NCI-H1048 (cell line): ENCODE measurements at regions not wholly inside any gene's neighbourhood (a gene's known extent, or its start where the extent isn't known, plus 50 kb on each side); places are given as distances from the start of the nearest gene placed in this dataset.
A peak's percentile ranks its signal among the peaks of the same experiment; 100 is the strongest.
"Not testable (repeated sequence)": the region's sequence is repeated elsewhere in the genome, so short reads cannot be mapped to it uniquely, and the experiment has no call there.

Experiments
- DNase-seq: peaks from one replicate; lab custom pipeline; 2025; lab: John Stamatoyannopoulos, UW

- no peak for DNase-seq
Measured at GRCh38 chr10:3374914-3375313, 202.3 kb upstream of the PITRM1 start.

DNA sequence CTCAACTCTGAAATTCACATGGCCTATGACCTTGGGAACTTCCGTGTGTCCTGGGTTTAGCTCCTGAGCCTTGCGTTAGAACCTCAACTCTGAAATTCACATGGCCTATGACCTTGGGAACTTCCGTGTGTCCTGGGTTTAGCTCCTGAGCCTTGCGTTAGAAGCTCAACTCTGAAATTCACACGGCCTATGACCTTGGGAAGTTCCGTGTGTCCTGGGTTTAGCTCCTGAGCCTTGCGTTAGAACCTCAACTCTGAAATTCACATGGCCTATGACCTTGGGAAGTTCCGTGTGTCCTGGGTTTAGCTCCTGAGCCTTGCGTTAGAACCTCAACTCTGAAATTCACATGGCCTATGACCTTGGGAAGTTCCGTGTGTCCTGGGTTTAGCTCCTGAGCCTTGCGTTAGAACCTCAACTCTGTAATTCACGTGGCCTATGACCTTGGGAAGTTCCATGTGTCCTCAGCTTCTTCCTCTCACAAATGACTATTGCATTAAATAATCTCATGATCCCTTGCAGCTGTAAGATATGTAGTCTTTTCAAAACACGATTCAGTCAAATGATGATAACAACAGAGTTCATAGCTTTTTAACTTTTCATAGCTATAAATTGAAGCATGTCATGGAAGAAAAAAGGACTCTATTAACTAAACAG lies 200.9 kb upstream of the PITRM1 start:
- DNase-seq, result not testable (repeated sequence)

DNA sequence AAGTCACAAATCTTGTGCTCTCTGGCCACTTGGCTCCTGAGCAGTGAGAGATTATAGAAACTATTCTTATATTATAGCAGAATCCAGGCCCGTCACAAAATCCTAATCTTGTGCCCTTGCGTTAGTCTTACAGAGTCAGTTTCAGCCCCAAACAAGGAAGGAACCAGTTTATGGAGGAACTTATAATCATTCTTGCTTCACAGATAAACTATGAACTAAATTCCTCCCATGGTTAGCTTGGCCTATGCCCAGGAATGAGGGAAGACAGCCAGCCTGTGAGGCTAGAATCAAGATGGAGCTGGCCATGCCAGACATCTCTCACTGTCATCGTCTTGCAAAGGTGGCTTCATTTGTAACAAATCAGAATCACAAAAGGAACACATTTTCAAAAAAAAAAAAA lies 199.7 kb upstream of the PITRM1 start:
- no peak for DNase-seq

DNA sequence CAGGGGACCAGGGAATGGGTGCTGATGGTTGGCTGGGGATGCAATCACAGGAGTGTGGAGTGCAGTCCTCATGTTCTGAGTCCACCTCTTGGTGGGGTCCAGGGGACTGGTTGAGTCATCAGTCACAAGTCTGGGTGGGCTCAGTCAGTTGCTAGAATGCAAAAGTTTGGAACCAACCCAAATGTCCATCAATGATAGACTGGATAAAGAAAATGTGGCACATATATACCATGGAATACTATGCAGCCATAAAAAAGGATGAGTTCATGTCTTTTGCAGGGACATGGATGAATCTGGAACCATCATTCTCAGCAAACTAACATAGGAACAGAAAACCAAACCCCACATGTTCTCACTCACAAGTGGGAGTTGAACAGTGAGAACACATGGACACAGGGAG lies 199.0 kb upstream of the PITRM1 start:
- not testable (repeated sequence) for DNase-seq

DNA sequence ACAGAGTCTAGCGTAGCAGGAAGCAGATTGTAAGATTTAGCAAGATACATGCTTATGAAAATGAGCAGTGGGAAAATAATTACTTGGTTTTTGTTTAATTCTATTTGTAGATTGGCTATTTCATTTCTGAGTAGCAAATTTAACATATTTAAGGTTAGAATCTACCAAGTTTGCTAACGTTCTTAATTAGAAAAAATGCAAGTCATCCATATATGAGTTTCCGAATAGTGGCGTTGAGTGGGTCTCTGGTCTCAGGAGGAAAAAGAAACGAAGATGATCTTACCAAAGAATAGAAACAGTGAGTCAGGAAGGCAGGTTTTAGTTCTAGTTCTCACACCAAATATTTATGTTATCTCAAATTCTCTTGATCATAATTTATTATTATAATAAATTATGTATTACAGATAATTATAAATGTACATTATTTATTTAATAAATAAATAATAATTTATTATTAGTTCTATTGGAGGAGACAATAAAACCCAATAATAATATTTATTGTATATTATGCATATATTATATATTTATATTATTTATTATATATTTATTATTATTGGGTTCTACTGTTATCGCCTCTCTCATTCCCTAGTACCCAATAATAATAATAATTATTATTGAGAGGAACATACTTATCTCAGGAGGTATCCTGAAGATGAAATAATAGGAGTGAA lies 194.3 kb upstream of the PITRM1 start:
- no peak for DNase-seq

DNA sequence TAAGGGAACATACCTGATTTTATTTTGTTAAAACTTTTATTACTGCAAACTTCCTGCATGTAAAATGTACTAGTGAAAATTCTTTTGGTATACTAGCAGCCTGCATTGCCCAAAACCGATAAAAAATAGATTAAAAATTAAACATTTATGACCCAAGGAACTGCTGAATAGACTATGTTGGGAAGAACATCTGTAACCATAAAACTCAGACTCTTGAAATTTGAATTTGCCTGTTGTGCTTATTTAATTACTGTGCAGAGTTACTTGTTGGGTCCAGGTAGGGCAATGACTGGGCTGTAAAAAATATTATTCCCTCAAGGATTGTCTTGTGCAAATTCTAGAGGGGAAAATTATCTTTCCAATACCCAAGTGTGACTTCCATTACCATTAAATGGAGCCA lies 193.5 kb upstream of the PITRM1 start:
- DNase-seq, result no peak

DNA sequence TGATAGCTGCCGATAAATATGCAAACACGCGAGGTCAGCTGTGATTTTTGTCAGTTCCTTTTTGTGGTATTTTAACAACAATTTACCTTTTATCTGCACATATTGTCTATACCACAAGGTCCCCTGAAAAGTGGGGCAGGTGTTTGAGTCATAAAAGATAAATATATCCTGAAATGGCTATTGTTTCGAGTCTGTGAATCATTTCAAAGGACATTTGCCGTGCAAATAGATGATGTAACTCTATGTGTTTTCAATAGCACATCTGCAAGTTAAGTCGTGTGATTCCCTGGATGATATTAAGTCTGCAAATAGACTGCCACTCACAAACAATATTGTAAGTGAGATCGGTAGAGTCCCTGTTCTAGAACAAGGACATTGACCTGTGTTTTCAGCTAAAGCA lies 193.0 kb upstream of the PITRM1 start:
- no peak for DNase-seq

DNA sequence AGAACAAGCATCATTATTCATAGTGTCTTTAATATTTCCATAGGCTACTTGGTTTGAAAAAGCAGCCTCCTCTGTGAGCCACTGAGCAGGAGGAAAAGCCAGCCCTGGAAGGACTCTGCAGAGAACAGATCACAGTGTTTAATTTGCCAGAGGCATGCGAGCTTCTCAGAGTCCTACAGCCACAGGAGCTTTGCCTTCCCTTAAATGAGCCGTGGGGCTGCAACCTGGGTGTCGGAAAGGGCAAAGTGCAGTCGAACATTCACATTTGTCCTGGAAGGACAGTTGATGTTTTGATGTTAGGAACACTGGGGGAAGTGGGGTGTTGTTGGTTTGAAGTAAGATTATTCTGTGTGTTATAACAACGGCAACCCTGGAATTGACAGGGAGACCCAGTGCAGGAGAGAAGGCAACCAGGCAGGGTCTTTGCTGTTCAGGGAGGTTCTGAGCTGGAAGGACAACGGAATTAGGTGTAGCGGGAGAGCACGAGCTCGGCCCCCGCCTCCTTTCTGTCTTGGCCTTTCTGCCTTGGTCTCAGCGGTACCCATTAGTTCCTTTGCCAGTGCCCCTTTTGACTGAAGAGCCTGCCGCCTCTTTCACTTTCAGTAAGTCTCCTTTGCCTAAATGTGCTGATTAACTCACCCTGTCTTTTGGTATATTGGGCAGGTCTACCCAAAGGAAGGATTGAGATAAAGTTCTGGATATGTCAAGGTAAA lies 192.3 kb upstream of the PITRM1 start:
- no peak for DNase-seq

GRCh38 chr10:3363311-3364045 lies 190.9 kb upstream of the PITRM1 start:
- no peak for DNase-seq

- DNase-seq, result no peak
Measured at GRCh38 chr10:3362394-3362793, 189.8 kb upstream of the PITRM1 start.

GRCh38 chr10:3361640-3362039 lies 189.1 kb upstream of the PITRM1 start:
- DNase-seq, result no peak

DNA sequence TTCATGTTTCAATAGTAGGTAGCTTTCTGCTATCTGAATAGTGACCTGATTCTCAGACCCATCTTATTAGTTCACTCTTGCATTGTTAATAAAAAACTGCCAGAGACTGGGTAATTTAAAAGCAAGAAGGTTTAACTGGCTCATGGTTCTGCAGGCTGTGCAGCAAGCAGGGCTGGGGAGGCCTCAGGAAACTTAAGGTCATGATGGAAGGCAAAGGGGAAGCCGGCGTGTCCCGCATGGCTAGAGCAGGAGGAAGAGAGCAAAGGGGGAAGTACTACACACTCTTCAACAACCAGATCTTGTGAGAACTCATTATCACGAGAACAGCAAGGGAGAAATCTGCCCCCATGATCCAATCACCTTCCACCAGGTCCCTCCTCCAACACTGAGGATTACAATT lies 185.2 kb upstream of the PITRM1 start:
- DNase-seq, result no peak

DNA sequence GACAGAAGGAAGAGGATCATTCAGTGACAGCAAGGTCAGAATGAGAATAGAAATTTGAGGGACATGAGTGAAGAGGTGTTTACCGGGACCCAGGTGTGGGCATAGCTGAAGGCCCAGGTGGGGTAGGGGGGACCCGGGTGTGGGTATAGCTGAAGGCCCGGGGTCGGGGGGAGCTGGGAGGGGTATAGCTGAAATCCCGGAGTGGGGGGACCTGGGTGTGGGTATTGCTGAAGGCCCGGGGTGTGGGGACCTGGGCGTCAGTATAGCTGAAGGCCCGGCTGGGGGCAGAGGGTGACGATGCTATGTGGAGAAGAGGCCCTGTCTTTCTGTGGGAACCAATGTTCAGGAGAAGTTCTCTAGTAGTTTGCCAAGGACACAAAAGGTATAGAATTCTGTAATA lies 183.0 kb upstream of the PITRM1 start:
- DNase-seq, result no peak

GRCh38 chr10:3354174-3354900 lies 181.8 kb upstream of the PITRM1 start:
- DNase-seq, result no peak

GRCh38 chr10:3353235-3353634 lies 180.7 kb upstream of the PITRM1 start:
- DNase-seq, result no peak

- no peak for DNase-seq
Measured at GRCh38 chr10:3350617-3351258, 178.2 kb upstream of the PITRM1 start.

DNA sequence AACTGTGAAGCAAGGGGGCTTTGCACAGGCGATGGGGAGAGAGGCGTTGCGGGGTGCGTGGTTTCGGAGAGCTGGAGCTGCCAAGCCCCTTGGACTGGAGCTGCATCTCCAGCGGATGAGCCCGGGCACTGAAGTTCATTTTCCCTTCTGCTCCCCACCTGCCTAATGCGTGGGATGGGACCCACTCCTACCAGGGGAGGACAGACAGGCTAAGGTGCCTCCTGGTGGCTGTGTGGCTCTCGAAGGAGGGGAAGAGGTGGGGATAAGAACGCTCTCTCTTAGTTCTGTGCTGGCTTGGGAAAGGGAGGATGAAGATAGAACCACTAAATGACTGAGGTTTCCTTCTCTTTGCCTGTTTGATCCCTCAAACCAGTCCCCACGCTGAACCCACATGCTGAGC lies 177.6 kb upstream of the PITRM1 start:
- DNase-seq, result no peak

DNA sequence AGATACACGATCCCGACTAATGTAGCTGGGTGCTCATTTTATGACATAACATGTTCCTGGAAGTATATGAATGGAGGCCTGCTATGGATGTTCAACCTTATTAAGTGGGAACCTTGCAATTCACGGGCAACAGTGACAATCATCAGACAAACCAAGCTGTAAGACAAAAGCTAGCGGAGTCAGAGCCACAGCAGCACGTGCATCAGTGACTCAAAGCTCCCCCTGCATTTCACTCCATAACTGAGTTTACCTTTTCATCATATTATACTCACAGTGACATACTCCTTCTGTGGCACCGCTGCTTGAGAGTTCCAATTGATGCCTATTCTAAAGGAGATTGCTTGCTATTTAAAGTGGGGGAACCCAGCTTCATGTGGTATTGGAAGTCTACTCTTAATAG lies 176.0 kb upstream of the PITRM1 start:
- DNase-seq, result no peak

DNA sequence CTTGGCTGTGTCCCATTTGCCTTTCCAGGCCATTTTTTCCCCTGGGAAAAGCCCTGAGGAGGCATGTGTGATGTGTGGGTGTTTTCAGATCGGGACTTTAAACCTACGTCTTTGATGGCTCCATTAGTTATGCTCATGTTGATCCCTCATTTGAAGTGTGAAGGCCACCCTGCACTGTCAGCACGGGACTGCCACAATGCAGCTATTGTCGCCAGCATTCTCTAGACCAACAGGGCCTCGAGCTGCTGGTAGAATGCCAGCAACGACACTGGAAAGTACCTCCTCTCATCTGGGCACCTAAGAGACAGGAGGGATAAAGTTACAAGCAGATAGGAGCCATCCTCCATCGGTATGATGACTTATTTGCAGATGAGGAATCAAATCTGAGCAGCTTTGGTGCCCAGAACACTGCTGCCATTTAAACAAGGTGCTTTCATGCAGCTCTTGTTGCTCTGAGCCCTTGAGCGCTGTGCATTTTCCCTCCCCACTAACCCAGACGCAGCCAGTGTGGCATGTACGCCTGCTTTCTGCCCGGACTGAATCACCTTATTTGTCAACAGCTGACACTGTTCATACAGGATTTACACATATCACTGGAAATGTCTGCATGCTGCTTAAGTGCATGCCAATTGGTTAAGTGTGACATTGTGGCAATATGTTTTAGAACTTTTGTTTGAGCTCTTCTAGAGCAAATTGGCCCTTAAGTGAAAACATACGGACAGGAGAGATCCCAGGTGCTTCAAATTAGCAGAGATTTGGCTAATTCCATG lies 175.0 kb upstream of the PITRM1 start:
- DNase-seq, result peak; percentile 65

- DNase-seq, result no peak
Measured at GRCh38 chr10:3346851-3347250, 174.3 kb upstream of the PITRM1 start.

DNA sequence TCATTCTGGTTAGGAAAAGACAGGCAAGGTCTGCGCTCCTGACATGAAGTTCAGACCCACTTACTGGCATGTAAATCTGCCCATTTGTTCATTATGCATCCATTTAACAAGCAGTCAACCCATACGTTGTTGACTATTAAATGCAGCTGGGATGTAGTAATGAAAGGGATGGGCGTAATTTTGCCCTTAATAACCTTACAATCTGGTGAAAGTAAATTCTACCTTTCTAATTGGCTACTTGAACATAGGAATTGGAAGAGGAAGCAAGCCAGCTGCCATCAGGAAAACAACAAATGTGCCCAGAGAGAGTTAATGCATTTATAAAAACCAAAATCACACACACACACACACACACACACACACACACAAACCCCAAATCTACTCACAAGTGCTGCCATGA lies 170.2 kb upstream of the PITRM1 start:
- DNase-seq, result no peak
